ENCODE measurements at regions not wholly inside any gene's neighbourhood (a gene's known extent, or its start where the extent isn't known, plus 50 kb on each side); places are given as distances from the start of the nearest gene placed in this dataset.
"Not testable (repeated sequence)": the region's sequence is repeated elsewhere in the genome, so short reads cannot be mapped to it uniquely, and the experiment has no call there.

- H3K9ac ChIP-seq; H3K4me3 ChIP-seq; H3K27me3 ChIP-seq (replicated peaks; ENCODE audit: insufficient read depth); H3K4me2 ChIP-seq (ENCODE audit: unreplicated experiment); H3F3A ChIP-seq (ENCODE audit: insufficient read depth); H4K20me1 ChIP-seq (ENCODE audit: insufficient read depth); DNase-seq; H3K4me1 ChIP-seq (ENCODE audit: insufficient read depth); H3K9me2 ChIP-seq (ENCODE audit: insufficient read depth); H3K79me2 ChIP-seq (ENCODE audit: insufficient read depth); H2AFZ ChIP-seq; H3K9me3 ChIP-seq (ENCODE audit: low read depth); H3K27ac ChIP-seq; H3K36me3 ChIP-seq (ENCODE audit: low read depth); in situ Hi-C loops (cut with MboI): not testable (repeated sequence)
- WGBS, 2 experiments (ENCODE audit: low coverage in 1 of 2, low lambda C conversion rate in 2 of 2, missing lambda C conversion rate in 2 of 2): 64 to 77% methylated on average over 11 to 13 of the region's 13 CpGs
Measured at GRCh38 chr3:195669310-195669709, 51.5 kb upstream of the MUC20 start.

- H3F3A ChIP-seq (ENCODE audit: insufficient read depth); H3K9me2 ChIP-seq (ENCODE audit: insufficient read depth); H2AFZ ChIP-seq; H3K4me2 ChIP-seq (ENCODE audit: unreplicated experiment); H3K36me3 ChIP-seq (ENCODE audit: low read depth); in situ Hi-C loops (cut with MboI); H3K79me2 ChIP-seq (ENCODE audit: insufficient read depth); H3K27ac ChIP-seq; H4K20me1 ChIP-seq (ENCODE audit: insufficient read depth); H3K4me1 ChIP-seq (ENCODE audit: insufficient read depth); H3K27me3 ChIP-seq (replicated peaks; ENCODE audit: insufficient read depth); H3K9ac ChIP-seq; DNase-seq; H3K4me3 ChIP-seq; H3K9me3 ChIP-seq (ENCODE audit: low read depth): not testable (repeated sequence)
- WGBS, 2 experiments (ENCODE audit: low coverage in 1 of 2, low lambda C conversion rate in 2 of 2, missing lambda C conversion rate in 2 of 2): 79 to 86% methylated on average over 19 to 23 of the region's 24 CpGs
Measured at GRCh38 chr3:195668131-195668766, 52.5 kb upstream of the MUC20 start.

DNA sequence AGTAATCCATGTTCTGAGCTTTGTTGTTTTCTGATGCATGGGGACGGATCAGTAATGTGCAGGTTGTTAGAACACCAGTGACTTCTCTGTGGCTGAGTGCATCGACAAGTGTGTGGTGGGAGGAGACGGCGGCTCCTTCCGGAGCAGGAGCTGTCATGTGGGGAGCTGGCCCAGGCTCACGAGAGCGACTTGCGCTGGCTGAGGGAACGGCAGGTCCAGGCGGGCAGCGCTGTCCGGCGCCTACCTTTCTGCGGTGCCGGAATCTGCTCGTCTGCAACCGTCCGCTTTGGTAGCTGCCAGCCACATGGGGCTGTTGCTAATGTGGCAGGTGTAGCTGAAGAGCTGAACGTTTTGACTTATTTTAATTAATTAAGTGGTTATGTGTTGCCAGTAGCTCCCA lies 55.5 kb upstream of the MUC20 start:
- H3K9me2 ChIP-seq (ENCODE audit: insufficient read depth); in situ Hi-C loops (cut with MboI); H3K36me3 ChIP-seq (ENCODE audit: low read depth); H4K20me1 ChIP-seq (ENCODE audit: insufficient read depth); H3K4me3 ChIP-seq; H3K79me2 ChIP-seq (ENCODE audit: insufficient read depth); H3K27me3 ChIP-seq (replicated peaks; ENCODE audit: insufficient read depth); H3K4me2 ChIP-seq (ENCODE audit: unreplicated experiment); H2AFZ ChIP-seq; H3K9me3 ChIP-seq (ENCODE audit: low read depth); H3K27ac ChIP-seq; DNase-seq; H3F3A ChIP-seq (ENCODE audit: insufficient read depth); H3K9ac ChIP-seq; H3K4me1 ChIP-seq (ENCODE audit: insufficient read depth): not testable (repeated sequence)
- 95 to 100% methylated on average over 1 to 18 of the region's 19 CpGs for WGBS, 2 experiments (ENCODE audit: low coverage in 1 of 2, low lambda C conversion rate in 2 of 2, missing lambda C conversion rate in 2 of 2)

- H3K27me3 ChIP-seq (replicated peaks; ENCODE audit: insufficient read depth); H3K36me3 ChIP-seq (ENCODE audit: low read depth); H3K79me2 ChIP-seq (ENCODE audit: insufficient read depth); H3F3A ChIP-seq (ENCODE audit: insufficient read depth); DNase-seq; H3K9ac ChIP-seq; in situ Hi-C loops (cut with MboI); H3K4me2 ChIP-seq (ENCODE audit: unreplicated experiment); H3K27ac ChIP-seq; H3K4me1 ChIP-seq (ENCODE audit: insufficient read depth); H3K9me3 ChIP-seq (ENCODE audit: low read depth); H2AFZ ChIP-seq; H3K9me2 ChIP-seq (ENCODE audit: insufficient read depth); H4K20me1 ChIP-seq (ENCODE audit: insufficient read depth); H3K4me3 ChIP-seq: not testable (repeated sequence)
- 74 to 81% methylated on average over 12 of the region's 12 CpGs for WGBS, 2 experiments (ENCODE audit: low coverage in 1 of 2, low lambda C conversion rate in 2 of 2, missing lambda C conversion rate in 2 of 2)
Measured at GRCh38 chr3:195664131-195664530, 56.6 kb upstream of the MUC20 start.

DNA sequence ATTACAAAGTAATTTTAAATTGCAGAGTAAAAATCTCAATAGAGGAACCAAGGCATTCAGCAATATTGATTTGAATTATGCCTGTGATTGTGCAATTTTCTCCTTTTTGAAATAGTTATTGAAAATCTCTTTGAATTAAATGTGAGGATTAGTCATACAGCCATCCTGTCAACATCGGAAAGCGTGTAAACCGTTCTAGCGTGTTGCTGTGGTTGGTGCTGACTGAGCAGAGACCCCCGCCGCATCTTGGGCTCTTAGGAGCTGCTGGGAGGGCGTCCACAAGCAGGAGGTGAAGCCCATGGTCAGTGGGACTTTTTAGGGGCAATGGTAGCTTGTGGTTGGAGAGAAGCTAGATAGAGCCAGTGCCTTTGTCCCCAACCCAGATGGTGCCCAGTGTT lies 61.6 kb upstream of the MUC20 start:
- H3F3A ChIP-seq (ENCODE audit: insufficient read depth); in situ Hi-C loops (cut with MboI); H3K9me2 ChIP-seq (ENCODE audit: insufficient read depth); H3K27me3 ChIP-seq (replicated peaks; ENCODE audit: insufficient read depth); H3K36me3 ChIP-seq (ENCODE audit: low read depth); H3K9me3 ChIP-seq (ENCODE audit: low read depth); H3K4me1 ChIP-seq (ENCODE audit: insufficient read depth); H3K79me2 ChIP-seq (ENCODE audit: insufficient read depth); H2AFZ ChIP-seq; H4K20me1 ChIP-seq (ENCODE audit: insufficient read depth); DNase-seq; H3K27ac ChIP-seq: not testable (repeated sequence)
- Histone ChIP-seq H3K4me2 (ENCODE audit: unreplicated experiment) (peak overlapping the region; percentile 53), H3K4me3 (peak overlapping the region; percentile 64), H3K9ac (0 out of 2 replicates have a peak overlapping the region, but pooled peaks have one; percentile 25)
- WGBS, 2 experiments (ENCODE audit: low coverage in 1 of 2, low lambda C conversion rate in 2 of 2, missing lambda C conversion rate in 2 of 2): 0 to 19% methylated on average over 4 to 7 of the region's 7 CpGs

DNA sequence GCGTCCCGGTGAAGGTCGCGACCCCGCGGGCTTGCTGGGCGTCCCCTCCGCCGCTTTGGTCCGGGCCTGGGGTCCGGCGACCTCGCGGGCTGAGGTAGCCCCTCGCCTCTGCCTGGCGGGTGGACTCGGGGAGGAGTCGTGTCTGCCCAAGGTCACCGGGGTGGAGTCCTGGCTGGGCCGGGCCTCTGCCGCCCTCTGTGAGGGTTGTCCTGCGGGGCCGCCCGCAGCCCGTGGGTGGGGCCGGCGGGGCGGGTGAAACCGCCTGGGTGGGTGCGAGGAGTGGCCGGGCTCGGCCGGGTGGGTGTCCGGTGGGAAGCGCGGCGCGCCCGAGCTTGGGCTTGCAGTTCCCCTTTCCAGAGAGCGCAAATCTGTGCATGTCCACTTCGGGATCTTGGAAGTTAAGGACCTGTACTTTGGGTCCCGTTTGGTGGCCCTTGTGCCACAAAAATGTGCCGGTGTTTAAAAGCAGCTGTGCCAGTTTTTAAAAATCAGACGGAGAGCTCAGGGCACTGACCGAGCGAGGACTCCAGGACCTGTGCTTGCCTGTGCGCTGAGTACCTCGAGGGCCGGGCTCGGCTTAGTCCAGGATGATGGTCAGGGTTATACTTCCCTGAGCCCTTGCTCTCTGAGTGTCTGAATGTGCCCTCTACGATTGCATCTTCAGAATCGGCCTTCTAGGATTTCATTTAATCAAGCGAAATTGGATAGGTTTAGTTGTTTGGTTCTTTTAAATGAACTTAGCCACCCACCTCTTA lies 62.2 kb upstream of the MUC20 start:
- WGBS, 2 experiments (ENCODE audit: low coverage in 1 of 2, low lambda C conversion rate in 2 of 2, missing lambda C conversion rate in 2 of 2): 0 to 4% methylated on average over 3 to 4 of the region's 53 CpGs
- DNase-seq: peak; percentile 4
- H3K27ac ChIP-seq; H3K79me2 ChIP-seq (ENCODE audit: insufficient read depth); H3K9me3 ChIP-seq (ENCODE audit: low read depth); H4K20me1 ChIP-seq (ENCODE audit: insufficient read depth); in situ Hi-C loops (cut with MboI); H3K36me3 ChIP-seq (ENCODE audit: low read depth); H3F3A ChIP-seq (ENCODE audit: insufficient read depth); H2AFZ ChIP-seq; H3K27me3 ChIP-seq (replicated peaks; ENCODE audit: insufficient read depth); H3K9me2 ChIP-seq (ENCODE audit: insufficient read depth); H3K4me1 ChIP-seq (ENCODE audit: insufficient read depth): not testable (repeated sequence)
- peak overlapping the region; percentile 64 for H3K4me3 ChIP-seq
- H3K4me2 ChIP-seq (ENCODE audit: unreplicated experiment): peak overlapping the region; percentile 53
- 0 out of 2 replicates have a peak overlapping the region, but pooled peaks have one; percentile 25 for H3K9ac ChIP-seq

DNA sequence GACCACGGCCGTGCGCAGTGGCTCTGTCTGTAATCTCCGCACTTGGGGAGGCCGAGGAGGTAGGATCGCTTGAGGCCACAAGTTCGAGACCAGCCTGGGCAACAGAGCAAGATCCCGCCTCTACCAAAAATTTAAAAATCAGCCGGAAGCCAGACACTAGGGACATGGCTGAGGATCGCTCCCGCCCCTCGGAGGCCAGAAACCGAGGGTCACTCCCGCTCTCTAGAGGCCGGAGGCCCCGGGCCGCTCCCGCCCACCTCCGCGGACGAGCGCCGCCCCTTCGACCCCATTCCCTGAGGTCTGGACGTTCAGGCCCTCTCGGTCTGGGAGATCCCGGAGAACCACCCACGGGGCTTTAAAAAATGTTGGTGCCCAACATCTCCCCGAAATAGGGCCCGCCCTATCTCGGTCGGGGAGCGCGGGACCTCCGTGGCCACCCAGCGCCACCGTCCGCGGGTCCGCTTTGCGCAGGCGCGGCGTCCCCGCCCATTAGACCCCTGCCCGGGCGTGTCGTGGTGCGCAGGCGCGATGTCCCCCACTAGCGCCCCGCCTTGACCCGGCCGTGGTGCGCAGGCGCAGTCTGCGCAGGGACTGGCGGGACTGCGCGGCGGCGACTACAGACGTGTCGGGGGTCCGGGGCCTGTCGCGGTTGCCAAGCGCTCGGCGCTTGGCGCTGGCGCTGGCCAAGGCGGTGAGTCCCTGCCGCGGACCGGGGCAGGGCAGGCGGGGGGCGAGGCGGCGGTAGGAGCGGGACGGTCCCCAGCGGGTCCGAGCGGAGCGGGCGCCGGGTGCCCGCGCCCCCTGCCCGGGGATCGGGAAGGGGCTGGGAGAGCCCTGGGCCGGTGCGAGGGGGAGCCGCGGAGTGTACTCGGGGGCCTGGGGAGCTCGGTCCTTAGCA lies 63.1 kb upstream of the MUC20 start:
- H3K9me3 ChIP-seq (ENCODE audit: low read depth); H3K9me2 ChIP-seq (ENCODE audit: insufficient read depth); H3K27ac ChIP-seq; in situ Hi-C loops (cut with MboI); H3F3A ChIP-seq (ENCODE audit: insufficient read depth); H3K4me2 ChIP-seq (ENCODE audit: unreplicated experiment); H3K27me3 ChIP-seq (replicated peaks; ENCODE audit: insufficient read depth); H3K79me2 ChIP-seq (ENCODE audit: insufficient read depth); H3K36me3 ChIP-seq (ENCODE audit: low read depth); H4K20me1 ChIP-seq (ENCODE audit: insufficient read depth); H3K4me1 ChIP-seq (ENCODE audit: insufficient read depth): not testable (repeated sequence)
- peak overlapping the region; percentile 68; the same call in 1 of the 2 replicates for H2AFZ ChIP-seq
- peak overlapping the region; percentile 78 for H3K9ac ChIP-seq
- peak overlapping the region; percentile 71 for H3K4me3 ChIP-seq
- 9 to 12% methylated on average over 32 to 43 of the region's 99 CpGs for WGBS, 2 experiments (ENCODE audit: low coverage in 1 of 2, low lambda C conversion rate in 2 of 2, missing lambda C conversion rate in 2 of 2)
- DNase-seq: peak; percentile 79
